HG03439 (cell line): ENCODE measurements at regions not wholly inside any gene's neighbourhood (a gene's known extent, or its start where the extent isn't known, plus 50 kb on each side); places are given as distances from the start of the nearest gene placed in this dataset.

Experiments used
- ATAC-seq: cut with Tn5 transposase; IDR thresholded peaks from one replicate; pipeline ENCODE4 v1.9.1; 2021; ENCODE audit warnings: mild to moderate bottlenecking, moderate library complexity; ENCODE audit not compliant: unreplicated experiment

DNA sequence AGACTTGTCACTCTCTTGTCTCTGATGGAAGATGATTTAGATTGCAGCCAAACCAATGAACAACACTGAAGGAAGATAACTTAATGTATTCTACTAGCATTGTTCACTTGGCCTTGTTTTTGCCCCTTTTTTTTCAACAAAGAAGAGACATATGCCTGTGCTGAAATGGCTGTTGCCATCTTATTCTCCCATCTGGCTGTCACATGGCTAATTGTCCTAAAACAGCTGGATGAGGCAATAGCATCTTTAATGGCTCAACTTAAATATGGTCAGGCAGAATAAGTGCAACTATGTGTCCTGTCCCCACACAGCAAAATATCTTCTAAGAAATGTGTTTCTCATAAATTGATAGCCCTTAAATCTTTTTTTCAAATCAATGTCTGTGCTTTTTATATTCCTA is 576.9 kb downstream of the TUSC7 start:
- ATAC-seq, result no peak

DNA sequence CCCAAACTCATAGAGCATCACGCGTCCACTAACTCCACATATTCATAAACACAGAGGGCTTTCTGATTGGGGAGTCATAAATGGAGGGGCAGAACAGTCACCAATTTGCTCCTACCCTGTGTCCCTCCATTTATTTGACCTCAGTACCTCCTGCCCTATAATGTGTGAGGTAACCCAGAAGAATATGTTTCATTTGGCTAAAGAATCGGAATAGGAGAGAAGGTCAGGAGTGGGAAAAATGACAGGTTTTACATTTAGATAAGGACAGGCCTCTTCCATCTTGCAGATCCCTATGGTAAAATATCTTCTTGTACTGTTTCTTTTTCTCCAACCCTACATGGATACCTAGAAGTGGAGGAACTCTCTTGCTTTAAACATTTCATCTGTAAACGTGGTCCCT is 578.0 kb downstream of the TUSC7 start:
- no peak for ATAC-seq

DNA sequence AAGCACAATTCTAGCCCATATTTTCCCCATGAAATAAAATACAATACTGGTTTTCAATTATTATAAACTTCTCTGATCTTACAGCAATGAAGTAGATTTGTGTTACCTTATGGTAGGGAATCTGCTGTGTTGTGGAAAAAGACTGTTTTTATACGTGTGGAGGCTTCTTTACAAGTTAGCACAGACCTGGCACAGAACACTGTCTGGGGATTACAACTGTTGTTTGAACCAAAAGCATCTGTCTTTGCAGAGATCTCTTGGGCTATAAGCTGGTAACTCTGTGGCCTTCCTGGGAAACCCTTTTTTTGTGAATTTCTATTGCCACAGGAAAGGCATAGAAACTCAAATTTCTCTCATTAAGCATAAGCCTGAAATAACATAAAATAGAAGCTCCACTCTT is 581.9 kb downstream of the TUSC7 start:
- ATAC-seq, result no peak

DNA sequence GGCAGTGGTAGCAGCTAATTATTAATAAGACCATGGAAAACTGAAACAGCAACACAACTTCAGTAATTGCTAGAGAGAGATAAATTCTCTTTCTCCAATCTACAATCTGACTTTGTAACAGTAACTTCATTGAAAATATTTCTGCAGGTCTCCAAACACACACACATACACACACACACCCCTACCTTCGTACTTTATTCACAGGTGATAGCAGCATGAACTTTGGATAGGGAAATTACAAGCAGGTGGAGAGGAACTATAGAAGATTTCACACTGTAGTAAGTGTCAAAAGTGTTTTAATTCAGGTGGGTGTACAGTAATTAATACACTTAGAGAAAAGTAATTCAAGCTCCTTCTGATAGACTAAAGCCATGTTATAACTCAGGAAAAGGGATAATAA is 587.5 kb downstream of the TUSC7 start:
- no peak for ATAC-seq

DNA sequence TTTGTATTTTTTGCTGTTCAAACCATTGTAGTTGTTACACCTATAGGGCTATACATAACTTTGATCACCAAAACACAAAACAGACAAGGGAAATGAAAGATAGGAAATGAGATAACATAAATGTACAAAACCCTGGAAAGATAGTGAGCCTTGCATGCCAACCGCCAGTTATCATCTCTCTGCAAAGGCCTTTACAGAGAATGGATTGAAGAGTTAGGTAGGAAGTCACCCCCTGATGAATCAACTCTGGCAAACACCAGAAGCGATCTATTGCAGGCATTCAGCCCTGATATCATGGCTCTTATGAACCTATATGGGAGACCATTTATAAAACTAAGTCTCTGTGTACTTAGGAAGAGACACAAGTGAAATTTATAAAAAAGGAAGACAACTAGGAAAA is 588.0 kb downstream of the TUSC7 start:
- ATAC-seq, result no peak

DNA sequence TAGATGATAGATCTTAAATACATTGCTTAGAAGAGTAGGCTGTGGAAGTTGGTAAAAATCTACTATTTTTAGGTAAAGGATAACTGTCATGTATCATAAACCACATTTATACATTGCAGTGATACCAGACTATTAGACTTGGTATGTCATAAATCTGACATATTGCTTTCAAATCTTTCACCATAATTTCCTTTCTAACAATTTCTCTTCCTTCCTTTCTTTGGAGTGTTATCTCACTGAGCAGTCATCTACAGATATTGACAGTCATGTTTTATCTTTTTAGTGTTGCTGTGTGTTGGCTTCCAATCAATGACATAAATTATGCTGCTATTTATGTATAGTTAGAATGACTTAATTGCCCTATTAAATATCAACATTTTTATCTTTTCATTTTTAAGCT is 588.7 kb downstream of the TUSC7 start:
- ATAC-seq, result no peak

DNA sequence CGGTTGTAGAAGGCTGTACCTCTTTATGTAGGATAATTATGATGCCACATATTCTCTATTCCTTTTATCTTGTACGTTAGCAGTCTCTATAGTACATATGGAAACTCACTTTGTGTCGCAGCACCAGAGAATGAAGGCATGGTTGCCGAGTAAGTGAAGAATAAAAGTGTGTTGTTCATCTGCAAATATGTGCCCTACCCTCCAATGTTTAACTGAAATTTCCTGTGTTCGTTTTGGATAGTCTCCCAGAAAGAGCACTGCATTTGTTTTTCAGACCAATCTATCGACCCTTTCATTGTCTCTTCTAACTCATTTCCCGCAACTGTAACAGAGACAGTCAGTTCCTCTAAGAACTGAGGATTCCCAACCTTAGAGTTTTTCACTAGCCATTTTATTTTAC is 592.8 kb downstream of the TUSC7 start:
- ATAC-seq, result no peak

DNA sequence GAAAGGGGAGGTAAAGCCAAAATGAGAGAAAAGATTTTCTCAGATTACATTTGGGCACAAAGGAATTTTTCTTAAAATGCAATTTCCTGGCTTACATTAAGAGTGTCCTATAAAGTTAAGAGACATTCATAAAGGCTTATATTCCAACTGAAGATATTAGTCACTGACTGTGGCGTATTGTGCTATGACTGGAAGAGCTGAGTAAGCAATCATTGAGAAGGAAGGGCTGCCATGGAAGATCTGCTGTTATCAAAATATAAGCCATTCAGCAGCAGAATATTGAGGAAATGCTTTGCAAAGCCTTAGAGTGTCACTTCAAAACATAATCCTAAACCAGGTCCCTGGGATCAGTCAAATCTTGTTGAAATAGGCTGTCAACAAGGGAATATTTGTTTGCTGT is 593.9 kb downstream of the TUSC7 start:
- no peak for ATAC-seq

DNA sequence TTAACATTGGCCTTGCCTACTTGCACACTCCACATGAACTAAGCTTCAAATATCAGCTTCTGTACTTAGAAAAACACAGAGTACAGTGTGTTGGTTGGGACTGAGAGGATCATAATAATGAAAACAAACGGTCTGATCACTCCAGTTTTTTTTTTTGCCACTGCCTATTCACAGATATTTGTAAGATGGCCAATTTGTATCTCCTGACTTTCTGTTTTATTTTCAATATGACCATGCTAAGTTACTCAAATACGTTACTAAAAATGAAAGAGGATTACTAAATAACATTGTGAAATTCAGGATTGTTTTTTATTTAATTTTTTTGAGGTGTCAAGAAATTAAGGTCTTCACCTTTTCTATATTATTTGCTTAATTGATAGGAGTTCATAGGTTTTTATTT is 595.1 kb downstream of the TUSC7 start:
- no peak for ATAC-seq

DNA sequence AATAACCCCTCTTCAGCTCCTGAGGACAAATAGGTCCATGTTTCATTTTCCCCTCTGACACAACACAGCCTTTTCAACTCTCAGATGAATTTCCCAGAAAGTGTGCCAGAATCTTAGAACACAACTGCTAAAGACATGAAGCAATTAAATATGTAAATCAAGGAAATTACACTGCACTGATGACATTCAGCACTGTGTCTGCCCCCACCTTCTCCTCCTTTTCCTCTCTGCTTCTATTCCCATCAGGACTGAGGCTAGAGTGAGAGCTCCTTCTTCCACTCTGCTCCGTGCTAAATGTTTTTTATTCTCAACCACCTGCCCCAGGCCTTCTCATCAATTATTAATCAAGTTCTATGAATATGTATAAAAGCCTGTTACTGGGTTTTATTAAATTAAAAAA is 596.1 kb downstream of the TUSC7 start:
- ATAC-seq, result no peak

DNA sequence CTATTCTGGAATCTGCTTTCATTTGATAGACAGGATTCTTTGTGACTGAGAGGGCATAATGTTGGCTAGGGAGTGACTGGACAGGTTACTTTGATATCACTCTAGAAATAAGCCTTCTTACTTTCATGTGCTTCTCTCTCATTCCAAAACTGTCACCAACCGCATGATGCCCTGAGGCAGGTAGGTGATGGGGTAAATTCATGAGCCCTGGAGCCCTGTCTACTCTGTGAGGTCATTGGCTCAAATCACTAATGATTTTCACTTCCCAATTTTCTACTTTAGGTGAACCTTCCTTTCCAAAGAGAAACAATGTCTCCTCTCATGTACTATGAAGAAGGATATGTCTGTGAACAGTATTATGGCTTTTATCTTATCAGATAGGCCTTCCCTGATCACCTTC is 596.7 kb downstream of the TUSC7 start:
- ATAC-seq, result no peak

DNA sequence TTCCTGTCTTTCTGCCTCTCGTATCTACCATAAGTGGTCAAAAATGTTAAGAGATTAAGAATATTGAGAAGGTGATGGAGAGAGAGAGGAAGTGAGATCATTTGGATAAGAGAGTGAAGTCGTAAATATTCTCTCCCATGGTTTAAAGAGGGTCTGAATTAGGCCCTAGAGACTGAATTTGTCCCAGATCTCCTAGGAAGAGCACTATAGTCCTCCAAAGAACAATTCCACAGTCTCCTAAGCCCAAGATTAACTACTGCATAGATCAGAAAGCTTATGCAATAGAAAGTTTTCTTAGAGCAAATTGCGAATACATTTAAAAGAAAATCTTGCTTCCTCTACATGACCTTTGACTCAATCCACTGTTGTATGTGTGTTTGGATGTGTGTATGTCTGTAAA is 598.8 kb downstream of the TUSC7 start:
- no peak for ATAC-seq

DNA sequence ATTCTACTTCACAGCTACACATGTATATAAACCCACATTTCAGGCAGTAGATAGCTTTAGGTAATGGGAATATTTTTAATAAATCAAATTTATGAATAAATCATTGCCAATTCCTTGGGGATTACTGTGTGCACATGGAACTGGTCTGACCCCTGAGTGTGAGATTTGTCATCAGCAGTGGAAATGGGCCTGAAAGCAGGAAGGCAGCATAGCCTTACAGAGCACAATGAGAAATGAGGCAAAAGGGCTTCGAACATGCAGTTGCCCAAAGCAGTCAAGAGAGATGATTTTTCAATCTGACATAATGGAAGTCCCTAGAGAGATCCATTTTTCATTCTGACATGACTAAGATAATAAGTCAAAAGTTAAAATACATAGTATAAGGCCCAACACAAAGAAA is 599.2 kb downstream of the TUSC7 start:
- ATAC-seq, result no peak

DNA sequence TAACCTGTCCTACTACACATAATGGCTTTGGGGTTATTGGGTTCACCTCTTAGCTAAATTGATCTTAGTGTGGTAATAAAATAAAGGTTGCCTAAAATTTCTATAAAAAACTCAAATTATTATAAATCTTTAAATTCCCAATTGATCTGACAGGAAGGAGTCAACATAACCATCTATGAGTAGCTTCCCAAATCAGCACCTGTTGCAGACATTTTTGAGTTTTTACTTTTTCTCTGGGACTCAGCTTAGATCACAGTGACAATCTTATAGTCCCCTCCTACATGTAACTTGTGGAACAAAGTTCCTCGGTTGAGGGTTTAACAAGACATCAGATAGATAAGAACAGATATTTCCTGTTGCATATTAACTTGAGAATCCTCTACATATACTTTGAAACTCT is 601.0 kb downstream of the TUSC7 start:
- no peak for ATAC-seq

DNA sequence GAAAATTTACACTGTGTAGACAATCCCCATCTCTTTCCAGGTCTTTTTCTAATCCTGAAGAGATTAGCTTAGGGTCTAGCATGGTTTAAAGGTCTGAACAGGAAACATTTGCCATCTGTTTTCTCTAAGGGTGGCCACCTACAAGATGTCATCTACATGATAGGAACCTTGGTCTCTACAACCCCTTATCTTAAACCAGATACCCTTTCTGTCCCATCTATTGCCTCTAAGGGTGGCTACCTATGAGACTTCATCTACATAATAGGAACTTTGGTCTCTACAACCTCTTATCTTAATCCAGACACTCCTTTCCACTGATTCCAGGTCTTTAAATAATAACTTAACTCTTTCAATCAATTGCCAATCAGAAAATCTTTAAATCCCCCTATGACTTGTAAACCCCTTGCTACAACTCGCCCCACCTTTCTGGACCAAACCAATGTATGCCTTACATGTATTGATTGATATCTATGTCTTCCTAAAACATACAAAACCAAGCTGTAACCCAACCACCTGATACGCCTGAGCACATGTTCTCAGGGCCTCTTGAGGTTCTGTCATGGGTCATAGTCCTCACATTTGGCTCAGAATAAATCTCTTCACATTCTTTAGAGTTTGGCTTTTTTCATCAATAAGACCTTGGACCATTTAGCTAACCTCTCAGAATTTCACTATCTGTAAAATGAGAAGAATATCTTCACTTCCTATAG is 605.0 kb downstream of the TUSC7 start:
- no peak for ATAC-seq

DNA sequence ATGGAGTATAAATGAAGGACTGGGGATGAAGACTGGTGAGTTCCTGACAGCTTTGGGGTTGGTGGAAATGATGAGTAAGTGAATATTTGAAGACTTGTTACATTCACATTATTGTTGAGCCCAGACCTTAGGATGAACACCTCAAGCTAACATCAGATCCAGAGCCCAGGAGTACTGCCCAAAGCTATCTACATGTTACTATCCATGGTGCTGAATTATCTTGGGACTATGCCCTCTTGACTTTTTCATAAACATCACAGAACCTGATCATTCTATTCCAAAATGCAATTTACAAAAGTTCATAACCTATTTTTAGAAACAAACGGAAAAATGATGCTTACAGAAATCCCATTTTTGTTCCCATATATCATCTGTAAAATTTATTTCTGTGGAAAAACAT is 613.3 kb downstream of the TUSC7 start:
- ATAC-seq, result no peak

DNA sequence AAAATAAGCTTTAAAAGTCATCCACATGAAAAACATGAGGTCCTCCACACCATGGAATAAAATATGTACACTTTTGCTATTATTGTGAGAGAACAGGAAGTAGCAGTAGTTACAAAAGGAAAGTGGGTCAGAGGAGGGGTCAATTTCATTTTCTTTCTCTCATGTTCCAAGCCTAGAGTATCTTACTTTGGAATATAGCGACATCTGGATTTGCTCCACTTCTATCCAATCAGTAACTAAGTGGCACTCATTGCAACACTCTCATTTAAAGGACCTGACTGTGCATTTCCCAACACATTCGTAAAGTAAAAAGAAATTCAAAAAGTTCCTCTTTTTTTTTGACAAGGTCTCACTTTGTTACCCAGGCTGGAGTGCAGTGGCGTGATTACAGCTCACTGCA is 637.3 kb downstream of the TUSC7 start:
- ATAC-seq, result no peak

DNA sequence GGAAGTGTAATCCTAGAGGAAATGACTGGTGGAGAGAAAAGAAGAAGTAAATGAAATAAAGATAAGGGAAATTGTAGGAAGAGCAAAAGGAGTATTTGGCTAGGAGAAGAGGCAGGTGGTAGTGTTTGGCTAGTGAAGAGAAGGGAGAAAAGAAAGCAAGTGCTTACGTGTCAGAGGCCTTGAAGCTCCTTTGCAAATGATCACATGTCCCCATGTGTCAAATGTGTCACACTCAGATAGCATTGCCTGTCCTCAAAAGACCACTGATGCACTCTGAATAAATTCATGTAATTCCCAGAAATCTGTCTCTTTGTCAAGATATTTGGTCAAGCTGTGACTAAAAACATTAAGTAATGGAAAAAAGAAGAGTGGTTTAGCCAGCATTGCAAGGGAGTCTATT is 639.3 kb downstream of the TUSC7 start:
- ATAC-seq, result no peak

DNA sequence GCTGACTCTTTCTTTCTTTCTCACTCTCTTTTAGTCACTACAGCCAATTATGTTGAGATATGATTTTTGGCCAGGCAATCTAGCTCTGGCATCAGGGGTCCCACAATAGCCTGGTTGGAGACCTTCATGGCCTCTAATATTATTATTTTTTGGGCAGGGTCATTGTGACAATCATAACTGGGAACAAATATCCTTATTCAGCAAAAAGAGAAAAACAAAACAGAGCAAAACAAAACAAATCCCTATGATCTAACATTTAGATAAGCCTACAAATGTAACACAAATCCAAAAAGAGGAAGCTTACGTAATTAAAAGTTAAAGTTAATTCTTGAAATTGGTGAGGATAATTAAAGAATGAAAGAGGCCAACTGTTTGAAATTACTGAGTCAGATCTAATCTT is 640.0 kb downstream of the TUSC7 start:
- no peak for ATAC-seq

DNA sequence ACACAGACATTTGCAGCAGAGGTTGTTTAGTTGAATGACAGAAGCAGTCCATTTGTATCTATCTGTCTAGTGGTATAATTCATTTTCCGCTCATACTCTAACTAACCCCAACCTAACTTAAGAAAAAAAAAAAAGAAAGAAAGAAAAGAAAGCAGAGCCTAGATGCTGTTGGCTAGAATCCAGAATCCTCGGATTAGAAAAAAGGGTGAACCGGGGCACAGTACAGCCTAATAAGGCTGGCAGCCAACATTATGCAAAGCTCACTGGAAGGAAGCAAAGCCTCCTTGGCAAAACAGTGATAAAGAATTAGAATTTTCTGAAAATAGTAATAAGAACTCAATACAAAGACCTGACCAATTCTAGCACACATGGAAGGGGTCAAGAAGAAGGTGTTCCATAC is 640.8 kb downstream of the TUSC7 start:
- no peak for ATAC-seq

DNA sequence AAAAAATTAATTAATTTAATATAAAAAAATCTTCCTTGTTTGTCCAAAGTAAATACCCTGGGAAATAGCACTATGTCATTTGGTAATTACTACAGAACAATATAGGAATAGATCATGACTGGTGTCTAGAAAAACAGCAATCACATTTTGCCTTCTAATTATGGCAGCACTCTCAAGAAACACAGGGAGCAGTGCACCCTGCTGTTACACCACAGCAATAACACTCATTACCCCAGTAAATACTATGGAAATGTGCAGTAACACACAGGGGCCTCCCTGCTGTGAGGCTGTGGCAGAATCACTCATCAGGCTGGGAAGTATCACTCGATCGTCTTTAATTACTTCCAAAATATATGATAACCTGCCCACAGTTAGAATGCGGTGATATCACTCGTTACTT is 646.0 kb downstream of the TUSC7 start:
- ATAC-seq, result no peak

DNA sequence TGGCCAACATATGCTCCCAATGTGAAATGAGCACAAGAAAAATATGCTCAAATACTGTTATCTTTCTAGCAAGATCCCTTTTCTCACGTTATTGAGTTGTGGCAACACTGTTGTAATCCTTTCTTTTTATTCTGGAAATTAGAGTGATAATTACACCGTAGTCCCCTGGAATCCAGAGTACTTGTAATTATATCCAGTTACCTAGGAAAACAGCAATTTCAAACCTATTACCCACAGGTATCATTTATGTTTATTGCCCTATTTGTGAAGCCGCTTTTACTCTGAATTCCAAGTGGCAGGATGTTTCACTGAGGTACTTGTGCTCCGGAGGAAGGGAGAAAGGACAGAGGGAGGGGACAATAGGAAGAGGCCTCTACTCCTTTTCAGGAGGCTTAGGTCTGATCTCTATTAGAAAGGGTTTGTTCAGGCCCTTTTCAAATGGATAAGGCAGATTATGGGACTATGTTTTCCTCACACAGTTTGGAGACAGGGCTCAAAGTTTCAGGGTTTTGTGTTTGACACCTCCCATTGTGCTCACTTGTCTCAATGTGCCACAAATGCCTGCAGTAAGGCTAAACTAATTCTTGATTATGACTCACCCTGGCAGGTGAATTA is 646.6 kb downstream of the TUSC7 start:
- no peak for ATAC-seq

DNA sequence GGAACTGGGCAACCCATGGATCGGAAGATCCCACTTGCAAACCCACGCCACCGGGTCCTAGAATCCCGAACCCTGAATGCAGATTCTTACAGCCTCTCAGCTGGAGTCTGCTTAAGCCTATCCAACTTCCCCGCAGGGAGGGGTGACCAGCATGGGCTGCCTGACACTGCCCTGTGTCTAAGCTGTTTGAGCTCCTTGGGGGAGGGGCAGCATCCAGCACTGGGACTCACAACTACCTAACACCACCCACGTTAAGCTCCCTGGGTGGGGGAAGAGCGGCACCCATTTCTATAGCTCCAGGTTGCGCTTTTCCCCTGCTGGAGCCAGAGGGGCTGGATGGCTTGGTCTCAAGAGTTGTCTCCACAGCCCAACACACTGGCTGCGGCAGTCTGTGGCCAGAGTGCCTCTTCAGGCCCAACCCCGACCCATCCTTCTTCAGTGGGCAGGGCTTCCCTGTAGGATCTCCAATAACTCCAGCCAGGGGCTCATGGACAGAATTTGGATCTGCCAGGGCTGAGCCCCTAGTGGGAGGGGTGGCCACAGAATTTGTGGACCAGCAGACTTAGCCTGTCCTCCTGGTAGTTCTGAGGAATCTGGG is 649.2 kb downstream of the TUSC7 start:
- ATAC-seq, result no peak
